GM12874 (cell line): ENCODE measurements at regions not wholly inside any gene's neighbourhood (a gene's known extent, or its start where the extent isn't known, plus 50 kb on each side); places are given as distances from the start of the nearest gene placed in this dataset.
A peak's percentile ranks its signal among the peaks of the same experiment; 100 is the strongest.

Experiments
- CTCF ChIP-seq: IDR thresholded peaks from 2 replicates; pipeline ENCODE4 v1.5.1; 2011; ENCODE audit warnings: low read depth, mild to moderate bottlenecking, control low read depth, low read length, moderate library complexity; ENCODE audit not compliant: insufficient read depth

DNA sequence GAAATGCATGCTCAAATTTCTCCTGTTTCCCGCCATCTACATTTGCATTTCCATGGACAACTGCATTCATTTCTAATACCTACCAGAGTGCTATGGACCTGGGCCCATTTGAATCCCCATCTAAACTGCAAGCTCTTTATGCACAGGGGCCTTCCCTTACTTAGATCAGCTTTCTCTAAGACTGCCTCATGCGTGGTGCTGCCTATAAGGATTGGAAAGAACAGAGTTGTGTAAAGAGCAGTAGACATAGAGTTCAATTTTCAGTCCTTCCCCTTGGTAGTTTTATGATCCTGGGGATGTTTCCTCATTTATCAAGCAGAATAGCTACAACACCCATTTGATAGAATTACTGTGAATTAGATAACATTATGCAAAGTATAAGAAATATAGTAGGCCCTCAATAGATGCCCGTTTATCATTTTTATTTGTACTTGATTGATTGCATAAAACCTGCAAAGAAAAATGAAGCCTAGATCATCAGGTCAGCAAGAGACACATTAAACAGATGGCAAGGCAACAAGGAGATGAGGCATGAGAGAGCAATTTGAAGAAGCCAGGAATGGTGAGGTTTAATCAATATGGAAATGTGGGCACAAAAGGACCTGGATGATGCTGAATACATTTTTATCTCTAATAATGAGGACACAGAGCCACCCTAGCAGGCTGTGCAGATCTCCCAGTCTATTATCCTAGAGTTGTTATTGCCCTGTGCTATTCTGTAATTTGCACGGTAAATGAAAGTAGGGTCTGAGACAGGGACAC lies 359.7 kb downstream of the FAM181B start:
- no peak for TF ChIP-seq CTCF

DNA sequence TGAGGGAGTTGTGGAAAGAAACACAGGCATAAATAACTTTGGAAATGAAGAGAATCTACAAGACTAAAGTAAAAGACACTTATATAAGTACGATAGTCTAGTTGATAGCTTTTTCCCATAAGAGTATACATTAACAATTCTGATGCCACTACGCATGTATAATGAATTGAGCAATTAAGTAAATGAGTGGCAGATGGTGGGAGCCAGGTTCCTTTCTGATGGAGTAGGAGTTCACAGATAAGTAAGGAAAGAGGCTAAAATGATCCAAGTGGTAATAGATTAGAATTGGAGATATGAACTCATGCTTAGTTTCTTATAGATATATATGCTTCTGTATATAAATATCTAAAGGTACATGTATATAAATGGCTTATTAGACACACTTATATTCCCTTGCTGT lies 368.3 kb downstream of the FAM181B start:
- no peak for TF ChIP-seq CTCF

GRCh38 chr11:82356316-82356715 lies 377.3 kb downstream of the FAM181B start:
- no peak for TF ChIP-seq CTCF

- no peak for TF ChIP-seq CTCF
These were observed 378.3 kb downstream of the FAM181B start for GRCh38 chr11:82355313-82355823.

DNA sequence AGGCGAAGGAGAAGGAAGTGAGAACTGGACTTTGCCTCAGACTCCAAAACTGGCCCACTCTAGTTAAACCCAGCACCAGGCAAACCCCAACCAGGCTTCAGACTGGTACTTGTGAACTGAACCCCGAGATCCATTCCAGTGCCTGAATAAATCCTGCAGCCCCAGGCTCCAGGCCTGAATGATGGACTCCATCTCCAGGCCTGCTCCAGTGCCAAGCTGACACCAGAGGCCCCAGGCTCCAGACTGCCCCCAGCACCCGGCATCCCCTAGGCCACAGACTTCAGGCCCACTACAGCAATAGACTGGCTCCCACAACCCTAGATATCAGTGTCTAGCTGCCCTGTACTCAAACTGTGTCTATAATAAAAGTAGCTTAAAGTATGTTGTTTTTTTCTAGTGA lies 406.8 kb downstream of the FAM181B start:
- no peak for TF ChIP-seq CTCF

DNA sequence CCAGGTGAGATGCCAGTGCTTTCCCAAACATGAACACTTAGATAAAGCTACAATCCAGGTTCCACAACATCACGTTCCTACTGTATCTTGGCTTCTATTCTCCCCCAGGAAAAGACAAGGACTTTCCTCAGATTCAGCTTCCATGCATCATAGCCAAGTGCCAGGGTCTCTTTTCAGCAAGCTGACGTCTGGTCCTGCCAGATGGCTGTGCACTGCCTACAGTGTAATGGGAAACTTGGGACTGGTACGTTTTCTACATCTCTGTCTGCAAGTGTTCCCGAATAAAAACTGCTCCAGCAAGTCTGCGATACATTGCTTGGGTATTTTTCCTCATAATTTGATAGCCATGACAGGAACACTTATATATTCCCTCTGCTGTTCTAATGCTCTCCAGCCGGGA lies 412.5 kb downstream of the FAM181B start:
- TF ChIP-seq CTCF = no peak

DNA sequence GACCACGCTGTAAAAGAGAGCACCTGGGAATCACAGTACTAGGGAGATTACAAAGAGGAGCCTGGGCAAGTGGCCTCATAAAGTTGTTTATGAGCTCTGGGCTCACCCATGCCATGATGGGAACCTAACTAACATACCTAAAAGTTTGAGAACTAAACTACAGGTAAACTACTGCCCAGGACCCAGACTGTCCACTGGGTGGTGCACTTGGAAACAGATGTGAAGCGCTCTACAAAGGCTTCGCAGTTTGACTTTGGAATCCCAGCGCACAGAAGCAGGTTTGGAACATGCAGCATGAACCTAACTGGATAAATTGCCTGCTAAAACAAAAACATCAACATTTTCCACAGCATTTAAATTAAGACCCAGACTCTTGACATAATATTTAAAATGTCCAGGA lies 418.6 kb downstream of the FAM181B start:
- peak; percentile 57 for TF ChIP-seq CTCF
